KMS-11 (cell line): ENCODE measurements at regions not wholly inside any gene's neighbourhood (a gene's known extent, or its start where the extent isn't known, plus 50 kb on each side); places are given as distances from the start of the nearest gene placed in this dataset.

ENCODE experiments used
- H2AFZ ChIP-seq: fragments of 200-600 bp; sonication (generic); 2 replicates; pipeline ENCODE4 v1.6.1; 2016; ENCODE audit warnings: antibody characterized with exemption, mixed run types, low read depth
- H3K27ac ChIP-seq: fragments of 200-600 bp; sonication (generic); 2 replicates; pipeline ENCODE4 v1.6.1; 2016; ENCODE audit warnings: mild to moderate bottlenecking, mixed run types
- H3K27me3 ChIP-seq: fragments of 200-600 bp; sonication (generic); 2 replicates; pipeline ENCODE4 v1.6.1; 2017; ENCODE audit warnings: mild to moderate bottlenecking, low read depth, mixed run types, moderate library complexity; ENCODE audit not compliant: insufficient read depth
- H3K36me3 ChIP-seq: fragments of 200-600 bp; sonication (generic); 2 replicates; pipeline ENCODE4 v1.6.1; 2017; ENCODE audit warnings: mild to moderate bottlenecking, mixed run types; ENCODE audit not compliant: insufficient read depth
- H3K4me1 ChIP-seq: fragments of 200-600 bp; sonication (generic); 2 replicates; pipeline ENCODE4 v1.6.1; 2016; ENCODE audit warnings: mild to moderate bottlenecking, low read depth, mixed run types; ENCODE audit not compliant: poor library complexity, severe bottlenecking
- H3K4me2 ChIP-seq: fragments of 200-600 bp; sonication (generic); 2 replicates; pipeline ENCODE4 v1.7.0; 2016; ENCODE audit warnings: mild to moderate bottlenecking, mixed run types
- H3K4me3 ChIP-seq: fragments of 200-600 bp; sonication (generic); IDR thresholded peaks from 2 replicates; pipeline ENCODE4 v1.6.1; 2017; ENCODE audit warnings: low read depth, low read length, mixed read lengths; ENCODE audit not compliant: insufficient read depth
- H3K79me2 ChIP-seq: fragments of 200-600 bp; sonication (generic); 2 replicates; pipeline ENCODE4 v1.6.1; 2016; ENCODE audit warnings: low read depth, mixed run types; ENCODE audit not compliant: insufficient read depth
- H3K9ac ChIP-seq: fragments of 200-600 bp; sonication (generic); 2 replicates; pipeline ENCODE4 v1.6.1; 2016; ENCODE audit warnings: mild to moderate bottlenecking, mixed run types
- H4K20me1 ChIP-seq: fragments of 200-600 bp; sonication (generic); 2 replicates; pipeline ENCODE4 v1.6.1; 2016; ENCODE audit warnings: mild to moderate bottlenecking, mixed run types; ENCODE audit not compliant: insufficient read depth
- CTCF ChIP-seq: fragments of 200-600 bp; sonication (generic); conservative IDR thresholded peaks from 2 replicates; pipeline ENCODE4 v1.6.1; 2017; ENCODE audit warnings: low read depth, mild to moderate bottlenecking, antibody characterized with exemption, low read length, moderate library complexity, mixed read lengths

- Histone ChIP-seq H3K27me3 (no peaks in the 10 kb centered on the region), H3K4me3 (no peak overlapping the region), H3K4me2 (no peak overlapping the region), H2AFZ (no peak overlapping the region), H3K4me1 (no peaks in the 10 kb centered on the region), H3K27ac (no peak overlapping the region), H4K20me1 (no peaks in the 10 kb centered on the region), H3K79me2 (no peaks in the 10 kb centered on the region), H3K36me3 (no peaks in the 10 kb centered on the region), H3K9ac (no peak overlapping the region)
- no peak for TF ChIP-seq CTCF
Measured at GRCh38 chr2:56934866-56935265, 751.1 kb downstream of the CCDC85A start.

GRCh38 chr2:56940054-56940453 is 756.3 kb downstream of the CCDC85A start:
- Histone ChIP-seq H3K9ac (no peak overlapping the region), H3K4me1 (no peaks in the 10 kb centered on the region), H2AFZ (no peak overlapping the region), H3K27me3 (no peaks in the 10 kb centered on the region), H3K4me2 (no peak overlapping the region), H3K27ac (no peak overlapping the region), H3K4me3 (no peak overlapping the region), H3K79me2 (no peaks in the 10 kb centered on the region), H3K36me3 (no peaks in the 10 kb centered on the region), H4K20me1 (no peaks in the 10 kb centered on the region)
- no peak for TF ChIP-seq CTCF

GRCh38 chr2:56952871-56953270 is 769.1 kb downstream of the CCDC85A start:
- Histone ChIP-seq H3K27ac (no peak overlapping the region), H3K4me2 (no peak overlapping the region), H3K79me2 (no peaks in the 10 kb centered on the region), H3K9ac (no peak overlapping the region), H3K4me1 (no peaks in the 10 kb centered on the region), H3K27me3 (no peaks in the 10 kb centered on the region), H3K36me3 (no peaks in the 10 kb centered on the region), H4K20me1 (no peaks in the 10 kb centered on the region), H3K4me3 (no peak overlapping the region), H2AFZ (no peak overlapping the region)
- no peak for TF ChIP-seq CTCF

- Histone ChIP-seq H3K4me3 (no peak overlapping the region), H4K20me1 (no peaks in the 10 kb centered on the region), H2AFZ (no peak overlapping the region), H3K36me3 (no peaks in the 10 kb centered on the region), H3K27me3 (no peaks in the 10 kb centered on the region), H3K79me2 (no peaks in the 10 kb centered on the region), H3K9ac (no peak overlapping the region), H3K4me1 (no peaks in the 10 kb centered on the region), H3K27ac (no peak overlapping the region), H3K4me2 (no peak overlapping the region)
- no peak for TF ChIP-seq CTCF
Measured at GRCh38 chr2:56960581-56960980, 776.8 kb downstream of the CCDC85A start.

GRCh38 chr2:56962673-56963072 is 778.9 kb downstream of the CCDC85A start:
- Histone ChIP-seq H4K20me1 (no peaks in the 10 kb centered on the region), H3K36me3 (no peaks in the 10 kb centered on the region), H2AFZ (no peak overlapping the region), H3K27me3 (no peaks in the 10 kb centered on the region), H3K4me2 (no peak overlapping the region), H3K27ac (no peak overlapping the region), H3K4me1 (no peaks in the 10 kb centered on the region), H3K4me3 (no peak overlapping the region), H3K9ac (no peak overlapping the region), H3K79me2 (no peaks in the 10 kb centered on the region)
- no peak for TF ChIP-seq CTCF
